Ascending aorta (tissue), 2 donors: ENCODE measurements at regions not wholly inside any gene's neighbourhood (a gene's known extent, or its start where the extent isn't known, plus 50 kb on each side); places are given as distances from the start of the nearest gene placed in this dataset.
A peak's percentile ranks its signal among the peaks of the same experiment; 100 is the strongest.

ENCODE experiments used
- DNase-seq, 2 donors: peaks; one replicate each; pipeline ENCODE4 v3.0.0-alpha.2; 2019; ENCODE audit warnings: low spot score in 2 of 2
- H3K27ac ChIP-seq, 2 donors: fragments of 200-600 bp; sonication (generic); one replicate each; pipeline ENCODE4 v1.5.1; 2016 to 2017; ENCODE audit warnings: mild to moderate bottlenecking in 1 of 2
- H3K27me3 ChIP-seq: fragments of 200-600 bp; sonication (generic); one replicate; pipeline ENCODE4 v1.5.1; 2017
- H3K36me3 ChIP-seq, 2 donors: fragments of 200-600 bp; sonication (generic); one replicate each; pipeline ENCODE4 v1.5.1; 2016
- H3K4me1 ChIP-seq, 2 donors: fragments of 200-600 bp; sonication (generic); one replicate each; pipeline ENCODE4 v1.5.1; 2016 to 2017; ENCODE audit warnings: mild to moderate bottlenecking in 1 of 2
- H3K4me3 ChIP-seq, 2 donors: fragments of 200-600 bp; sonication (generic); one replicate each; pipeline ENCODE4 v1.5.1; 2016 to 2017; ENCODE audit warnings: mild to moderate bottlenecking in 1 of 2
- H3K9me3 ChIP-seq, 2 donors: fragments of 200-600 bp; sonication (generic); one replicate each; pipeline ENCODE4 v1.5.1; 2016
- intact Hi-C: fragments of 100-400 bp; cut with DNase I; formaldehyde crosslinking; loops from one replicate; pipeline ENCODE4 v1.15.1; 2023
- TF ChIP-seq, protein P1 (sequence below), 3 experiments: fragments of 200-600 bp in 2 of 3; fragments of 450-650 bp in 1 of 3; sonication (generic) in 2 of 3; IDR thresholded peaks; one replicate each; pipeline ENCODE4 v1.5.1; 2016 to 2019; ENCODE audit warnings: antibody characterized with exemption in 3 of 3, mild to moderate bottlenecking in 1 of 3, moderate library complexity in 1 of 3

GRCh38 chr2:188065386-188065785 lies 226.3 kb upstream of the GULP1 start:
- TF ChIP-seq, protein P1, sequence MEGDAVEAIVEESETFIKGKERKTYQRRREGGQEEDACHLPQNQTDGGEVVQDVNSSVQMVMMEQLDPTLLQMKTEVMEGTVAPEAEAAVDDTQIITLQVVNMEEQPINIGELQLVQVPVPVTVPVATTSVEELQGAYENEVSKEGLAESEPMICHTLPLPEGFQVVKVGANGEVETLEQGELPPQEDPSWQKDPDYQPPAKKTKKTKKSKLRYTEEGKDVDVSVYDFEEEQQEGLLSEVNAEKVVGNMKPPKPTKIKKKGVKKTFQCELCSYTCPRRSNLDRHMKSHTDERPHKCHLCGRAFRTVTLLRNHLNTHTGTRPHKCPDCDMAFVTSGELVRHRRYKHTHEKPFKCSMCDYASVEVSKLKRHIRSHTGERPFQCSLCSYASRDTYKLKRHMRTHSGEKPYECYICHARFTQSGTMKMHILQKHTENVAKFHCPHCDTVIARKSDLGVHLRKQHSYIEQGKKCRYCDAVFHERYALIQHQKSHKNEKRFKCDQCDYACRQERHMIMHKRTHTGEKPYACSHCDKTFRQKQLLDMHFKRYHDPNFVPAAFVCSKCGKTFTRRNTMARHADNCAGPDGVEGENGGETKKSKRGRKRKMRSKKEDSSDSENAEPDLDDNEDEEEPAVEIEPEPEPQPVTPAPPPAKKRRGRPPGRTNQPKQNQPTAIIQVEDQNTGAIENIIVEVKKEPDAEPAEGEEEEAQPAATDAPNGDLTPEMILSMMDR (IDR thresholded peaks at IDR 0.05) = no peak
- intact Hi-C loops = no loop called here
- no peak overlapping the region for H3K27ac ChIP-seq

DNA sequence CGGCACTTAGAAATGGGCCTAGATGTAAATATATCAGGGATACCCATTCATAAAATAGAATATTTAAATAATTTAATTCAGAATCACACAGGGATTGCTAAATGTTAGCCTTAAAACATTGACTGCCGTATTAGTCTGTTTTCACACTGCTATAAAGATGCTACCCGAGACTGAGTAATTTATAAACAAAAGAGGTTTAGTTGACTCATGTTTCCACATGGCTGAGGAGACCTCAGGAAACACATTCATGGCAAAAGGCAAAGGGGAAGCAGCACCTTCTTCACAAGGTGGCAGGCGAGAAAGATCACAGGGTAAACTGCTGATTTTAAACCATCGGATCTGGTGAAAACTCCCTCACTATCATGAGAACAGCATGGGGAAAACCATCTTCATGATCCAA lies 223.6 kb upstream of the GULP1 start:
- H3K9me3 ChIP-seq = peaks cover 0 to 14% of the 10 kb centered on the region in 2 donors
- no peaks in the 10 kb centered on the region for H3K4me1 ChIP-seq
- no peak overlapping the region for H3K4me3 ChIP-seq
- intact Hi-C loops = no loop called here
- no peak for DNase-seq
- H3K27ac ChIP-seq = no peak overlapping the region
- no peaks in the 10 kb centered on the region for H3K36me3 ChIP-seq
- TF ChIP-seq, protein P1 (IDR thresholded peaks at IDR 0.05) = no peak
- H3K27me3 ChIP-seq = no peaks in the 10 kb centered on the region

More at GRCh38 chr2:188065386-188065785, 226.3 kb upstream of the GULP1 start:
- DNase-seq = no peak
- no peaks in the 10 kb centered on the region for H3K4me1 ChIP-seq
- H3K27me3 ChIP-seq = no peaks in the 10 kb centered on the region
- no peaks in the 10 kb centered on the region for H3K9me3 ChIP-seq
- H3K4me3 ChIP-seq = no peak overlapping the region
- no peaks in the 10 kb centered on the region for H3K36me3 ChIP-seq

- H3K27me3 ChIP-seq = no peaks in the 10 kb centered on the region
- TF ChIP-seq, protein P1 (IDR thresholded peaks at IDR 0.05) = no peak
- H3K27ac ChIP-seq = peak overlapping the region in 1 of 2 donors; percentile 4
- H3K9me3 ChIP-seq = peaks cover 0 to 24% of the 10 kb centered on the region in 2 donors
- no peaks in the 10 kb centered on the region for H3K4me1 ChIP-seq
- intact Hi-C loops = no loop called here
- H3K36me3 ChIP-seq = no peaks in the 10 kb centered on the region
- DNase-seq = no peak
- no peak overlapping the region for H3K4me3 ChIP-seq
These were observed 215.3 kb upstream of the GULP1 start for GRCh38 chr2:188076149-188077056.

DNA sequence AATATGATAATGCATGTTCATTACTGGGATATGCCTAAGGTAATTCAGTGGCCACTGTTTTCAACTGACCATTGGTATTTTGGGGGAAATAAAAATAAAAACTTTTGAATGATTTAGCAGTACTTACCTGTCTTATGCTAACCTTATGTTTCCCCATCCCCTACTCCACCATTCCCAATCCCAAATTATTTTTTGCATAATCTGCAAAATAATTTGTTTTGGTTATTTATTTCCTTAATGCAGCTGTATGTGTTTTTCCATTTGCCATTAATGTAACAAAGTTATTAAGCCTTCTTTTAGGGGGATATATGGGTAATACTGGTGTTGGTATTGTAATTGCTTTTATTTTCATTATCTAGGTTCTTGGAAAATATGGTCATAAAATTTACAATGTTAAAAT lies 213.9 kb upstream of the GULP1 start:
- Histone ChIP-seq H3K4me3 (no peak overlapping the region), H3K27ac (no peak overlapping the region), H3K4me1 (no peaks in the 10 kb centered on the region), H3K27me3 (no peaks in the 10 kb centered on the region), H3K36me3 (no peaks in the 10 kb centered on the region), H3K9me3 (peaks cover 0 to 13% of the 10 kb centered on the region in 2 donors)
- TF ChIP-seq, protein P1 (IDR thresholded peaks at IDR 0.05) = no peak
- intact Hi-C loops = no loop called here
- DNase-seq = no peak

DNA sequence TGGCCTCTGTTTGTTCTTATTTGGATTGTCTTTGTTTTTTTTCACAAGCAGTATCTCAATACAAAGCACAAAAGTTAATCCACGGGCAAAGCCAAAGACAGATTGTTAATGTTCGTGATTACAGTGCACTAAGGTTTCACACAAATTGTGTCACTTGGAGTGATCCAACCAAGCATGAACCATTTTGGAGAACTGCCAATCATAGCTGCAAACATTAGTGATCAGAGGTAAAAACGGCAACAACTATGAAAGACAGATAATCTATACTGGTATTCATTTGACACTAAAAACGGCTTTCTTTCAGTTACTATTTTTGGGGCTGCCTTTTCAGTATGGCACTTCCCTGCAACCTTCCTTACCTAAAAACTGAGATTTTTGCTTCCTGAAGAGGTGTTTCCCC lies 213.1 kb upstream of the GULP1 start:
- peaks cover 0 to 6% of the 10 kb centered on the region in 2 donors for H3K9me3 ChIP-seq
- no peaks in the 10 kb centered on the region for H3K36me3 ChIP-seq
- H3K4me1 ChIP-seq = no peaks in the 10 kb centered on the region
- no peak for DNase-seq
- intact Hi-C loops = no loop called here
- TF ChIP-seq, protein P1 (IDR thresholded peaks at IDR 0.05) = no peak
- H3K27ac ChIP-seq = no peak overlapping the region
- H3K4me3 ChIP-seq = no peak overlapping the region
- no peaks in the 10 kb centered on the region for H3K27me3 ChIP-seq
